DLD1 (cell line): ENCODE measurements at regions not wholly inside any gene's neighbourhood (a gene's known extent, or its start where the extent isn't known, plus 50 kb on each side); places are given as distances from the start of the nearest gene placed in this dataset.
"Not testable (repeated sequence)": the region's sequence is repeated elsewhere in the genome, so short reads cannot be mapped to it uniquely, and the experiment has no call there.

Experiments used
- in situ Hi-C: cut with HindIII; loops from 2 replicates; pipeline ENCODE4 v1.10.0; 2017; ENCODE audit warnings: low sequenced_read_pairs

- in situ Hi-C loops = no loop called here
Observed at GRCh38 chr2:240237609-240238174, 97.2 kb upstream of the OTOS start.

GRCh38 chr2:240238201-240238600, 97.7 kb upstream of the OTOS start:
- in situ Hi-C loops = no loop called here

GRCh38 chr2:240238786-240239185, 98.3 kb upstream of the OTOS start:
- in situ Hi-C loops = no loop called here

GRCh38 chr2:240239325-240239724, 98.9 kb upstream of the OTOS start:
- in situ Hi-C loops = no loop called here

- in situ Hi-C loops = no loop called here
Observed at GRCh38 chr2:240240017-240240734, 99.7 kb upstream of the OTOS start.

GRCh38 chr2:240240781-240241180, 100.3 kb upstream of the OTOS start:
- in situ Hi-C loops = no loop called here

- in situ Hi-C loops = no loop called here
Observed at GRCh38 chr2:240241572-240241971, 101.1 kb upstream of the OTOS start.

- in situ Hi-C loops = not testable (repeated sequence)
Observed at GRCh38 chr2:240243049-240243448, 102.6 kb upstream of the OTOS start.

GRCh38 chr2:240244543-240244942, 104.1 kb upstream of the OTOS start:
- in situ Hi-C loops = no loop called here

- in situ Hi-C loops = no loop called here
Observed at GRCh38 chr2:240245184-240245583, 104.7 kb upstream of the OTOS start.

GRCh38 chr2:240245706-240246105, 105.2 kb upstream of the OTOS start:
- in situ Hi-C loops = no loop called here

- in situ Hi-C loops = no loop called here
Observed at GRCh38 chr2:240246173-240246820, 105.8 kb upstream of the OTOS start.

- in situ Hi-C loops = no loop called here
Observed at GRCh38 chr2:240247241-240247867, 106.9 kb upstream of the OTOS start.

- in situ Hi-C loops = no loop called here
Observed at GRCh38 chr2:240247868-240248720, 107.6 kb upstream of the OTOS start.

- in situ Hi-C loops = no loop called here
Observed at GRCh38 chr2:240248721-240249422, 108.4 kb upstream of the OTOS start.

GRCh38 chr2:240249423-240250149, 109.1 kb upstream of the OTOS start:
- in situ Hi-C loops = no loop called here

- in situ Hi-C loops = no loop called here
Observed at GRCh38 chr2:240250150-240250984, 109.9 kb upstream of the OTOS start.

- in situ Hi-C loops = no loop called here
Observed at GRCh38 chr2:240250985-240251847, 110.8 kb upstream of the OTOS start.
